GM12872 (cell line): ENCODE measurements at regions not wholly inside any gene's neighbourhood (a gene's known extent, or its start where the extent isn't known, plus 50 kb on each side); places are given as distances from the start of the nearest gene placed in this dataset.

Experiments used
- TF ChIP-seq, protein P1 (sequence below): IDR thresholded peaks from 3 replicates; pipeline ENCODE4 v1.5.1; 2011; ENCODE audit warnings: low read depth, mild to moderate bottlenecking, low read length, moderate library complexity; ENCODE audit not compliant: insufficient read depth

DNA sequence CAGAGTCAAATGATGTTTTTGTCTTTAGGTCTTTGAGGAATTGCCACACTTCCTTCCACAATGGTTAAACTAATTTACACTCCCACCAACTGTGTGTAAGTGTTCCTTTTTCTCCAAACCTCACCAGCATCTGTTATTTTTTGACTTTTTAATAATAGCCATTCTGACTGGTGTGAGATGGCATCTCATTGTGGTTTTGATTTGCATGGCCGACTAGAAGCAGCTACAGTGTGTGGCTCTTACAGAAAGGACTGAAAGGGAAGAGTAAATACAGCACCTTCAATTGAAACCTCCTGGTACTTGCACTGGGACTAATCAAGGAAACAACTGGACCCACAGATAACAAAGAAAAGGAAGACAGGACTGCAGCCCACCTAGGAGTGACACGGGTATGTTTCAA, 668.0 kb upstream of the RGS18 start:
- TF ChIP-seq, protein P1, sequence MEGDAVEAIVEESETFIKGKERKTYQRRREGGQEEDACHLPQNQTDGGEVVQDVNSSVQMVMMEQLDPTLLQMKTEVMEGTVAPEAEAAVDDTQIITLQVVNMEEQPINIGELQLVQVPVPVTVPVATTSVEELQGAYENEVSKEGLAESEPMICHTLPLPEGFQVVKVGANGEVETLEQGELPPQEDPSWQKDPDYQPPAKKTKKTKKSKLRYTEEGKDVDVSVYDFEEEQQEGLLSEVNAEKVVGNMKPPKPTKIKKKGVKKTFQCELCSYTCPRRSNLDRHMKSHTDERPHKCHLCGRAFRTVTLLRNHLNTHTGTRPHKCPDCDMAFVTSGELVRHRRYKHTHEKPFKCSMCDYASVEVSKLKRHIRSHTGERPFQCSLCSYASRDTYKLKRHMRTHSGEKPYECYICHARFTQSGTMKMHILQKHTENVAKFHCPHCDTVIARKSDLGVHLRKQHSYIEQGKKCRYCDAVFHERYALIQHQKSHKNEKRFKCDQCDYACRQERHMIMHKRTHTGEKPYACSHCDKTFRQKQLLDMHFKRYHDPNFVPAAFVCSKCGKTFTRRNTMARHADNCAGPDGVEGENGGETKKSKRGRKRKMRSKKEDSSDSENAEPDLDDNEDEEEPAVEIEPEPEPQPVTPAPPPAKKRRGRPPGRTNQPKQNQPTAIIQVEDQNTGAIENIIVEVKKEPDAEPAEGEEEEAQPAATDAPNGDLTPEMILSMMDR: no peak

DNA sequence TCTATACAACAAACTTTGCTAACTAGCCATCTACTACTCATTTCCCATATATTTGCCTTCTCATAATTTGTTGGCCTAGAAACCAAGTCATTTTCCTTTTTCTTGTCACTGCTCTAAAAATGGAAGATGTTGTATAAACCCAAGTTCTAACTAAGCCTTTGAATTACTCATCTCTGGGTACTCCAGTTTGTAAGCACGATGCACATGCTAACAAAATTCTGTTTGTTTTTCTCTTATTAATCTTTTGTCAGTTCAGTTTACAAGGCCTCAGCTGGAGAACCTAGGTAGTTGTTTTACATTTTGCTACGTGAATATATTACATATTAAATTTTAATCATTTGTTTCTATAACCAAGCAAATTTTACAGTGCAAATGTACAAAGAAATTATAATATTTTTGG, 663.2 kb upstream of the RGS18 start:
- TF ChIP-seq, protein P1: no peak

DNA sequence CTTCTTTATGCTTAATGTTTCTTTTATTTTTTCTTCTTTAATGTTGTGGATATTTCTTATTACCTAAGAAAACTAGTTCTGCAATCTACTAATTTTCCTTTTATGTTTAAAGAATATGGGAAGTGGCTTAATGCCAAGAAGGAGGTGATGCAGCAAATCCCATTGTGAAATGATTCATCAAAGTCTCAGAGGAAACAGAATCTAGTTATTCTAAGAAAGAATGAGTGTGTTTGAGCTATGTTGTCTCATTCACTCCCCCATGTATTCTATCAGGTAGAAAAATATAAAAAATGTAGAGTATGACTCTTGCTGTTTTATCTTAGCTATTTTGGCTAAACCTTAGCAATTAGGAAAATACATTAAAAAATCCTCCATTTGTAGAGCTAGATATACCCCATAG, 659.9 kb upstream of the RGS18 start:
- TF ChIP-seq, protein P1: no peak

DNA sequence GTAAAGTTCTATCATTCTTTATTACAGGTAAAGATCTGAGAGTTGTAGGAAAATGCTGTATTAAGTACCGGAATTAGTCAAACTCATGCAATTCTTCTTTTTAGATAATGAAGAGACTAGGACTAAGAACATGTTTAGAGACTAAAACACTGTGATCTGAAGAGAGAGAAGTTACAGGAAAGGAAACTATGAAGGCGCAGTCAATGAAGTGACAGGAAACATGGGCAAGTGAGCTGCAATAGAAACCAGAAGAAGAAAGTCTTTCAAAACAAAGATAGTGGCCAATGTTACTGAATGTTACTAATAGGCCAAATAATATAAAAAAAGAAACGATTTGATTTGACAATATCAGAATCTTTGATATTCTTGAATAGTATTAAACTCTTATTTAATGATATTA, 659.4 kb upstream of the RGS18 start:
- TF ChIP-seq, protein P1: no peak

DNA sequence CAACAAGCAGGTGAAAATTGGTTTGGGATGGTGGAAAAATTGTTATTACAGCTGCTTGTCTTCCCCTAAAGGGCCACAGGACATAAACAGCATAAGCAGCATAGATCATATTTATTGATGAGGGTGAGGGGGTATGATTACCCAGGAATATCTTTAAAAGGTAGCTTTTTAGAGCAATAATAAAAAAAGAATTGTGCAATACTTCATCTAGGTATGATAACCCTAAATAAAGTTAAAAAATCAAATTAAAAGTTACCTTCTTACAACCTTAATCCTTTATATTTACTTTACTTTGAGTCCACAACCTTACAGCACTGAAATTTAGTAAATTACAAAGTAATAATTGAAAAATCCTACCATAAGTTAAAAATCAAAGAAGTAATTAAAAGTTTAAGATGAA, 653.3 kb upstream of the RGS18 start:
- TF ChIP-seq, protein P1: no peak

DNA sequence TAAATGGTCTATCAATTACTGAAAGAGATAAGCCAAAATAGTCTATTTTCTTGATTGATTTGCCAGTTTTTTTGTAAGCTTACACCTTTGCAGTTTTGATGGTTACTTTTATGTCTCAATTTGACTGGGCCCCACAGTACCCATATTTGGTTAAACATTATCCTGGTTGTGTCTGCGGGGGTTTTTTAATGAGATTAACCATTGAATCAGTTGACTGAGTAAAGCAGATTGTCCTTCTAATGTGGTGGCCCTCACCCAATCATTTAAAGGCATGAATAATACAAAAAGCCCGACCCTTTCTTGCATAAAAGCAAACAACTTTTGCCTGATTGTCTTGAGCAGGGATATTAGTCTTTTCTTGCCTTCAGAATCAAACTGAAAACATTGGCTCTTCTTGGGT, 650.0 kb upstream of the RGS18 start:
- TF ChIP-seq, protein P1: no peak

DNA sequence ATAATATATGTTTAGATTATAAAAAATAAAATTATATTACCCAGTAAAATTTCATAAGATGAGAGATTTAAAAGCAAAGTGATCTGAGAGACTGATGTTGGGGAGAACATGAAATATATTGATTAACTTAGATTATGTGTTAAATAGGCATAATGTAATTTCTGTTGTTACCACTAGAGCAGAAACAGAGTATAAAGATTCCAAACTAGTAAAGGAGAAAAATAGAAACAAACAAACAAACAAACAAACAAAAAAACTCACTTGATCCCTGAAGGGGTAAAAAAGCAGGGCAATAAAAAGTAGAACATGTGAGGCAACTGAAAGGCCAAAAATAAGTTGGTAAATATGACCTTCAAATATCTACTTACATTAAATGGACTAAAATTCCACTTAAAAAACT, 640.4 kb upstream of the RGS18 start:
- TF ChIP-seq, protein P1: peak; percentile 20; the same call in 1 of the 3 replicates

DNA sequence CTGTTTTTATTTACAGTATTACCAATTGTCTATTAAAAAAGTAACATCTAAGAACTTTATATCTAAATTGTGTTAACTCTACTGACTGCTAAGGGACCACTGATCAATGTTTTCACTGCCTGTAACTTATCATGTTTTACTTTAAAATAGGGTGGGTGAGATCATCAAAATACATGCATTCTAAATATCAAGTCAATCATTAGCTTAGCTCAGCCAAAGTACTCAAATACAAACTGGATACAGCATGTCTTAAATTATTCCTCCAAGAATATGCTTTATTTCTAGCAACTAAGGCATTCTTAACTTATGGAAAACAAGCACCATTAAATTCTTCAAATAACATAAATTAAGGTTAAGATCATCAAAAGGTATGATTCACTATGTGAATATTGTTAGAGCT, 638.7 kb upstream of the RGS18 start:
- TF ChIP-seq, protein P1: no peak
